H1 (cell line): ENCODE measurements at regions not wholly inside any gene's neighbourhood (a gene's known extent, or its start where the extent isn't known, plus 50 kb on each side); places are given as distances from the start of the nearest gene placed in this dataset.
"Not testable (repeated sequence)": the region's sequence is repeated elsewhere in the genome, so short reads cannot be mapped to it uniquely, and the experiment has no call there.

Experiments
- CTCF ChIA-PET: fragments of 300-600 bp; sonication (Branson Sonifier 250); formaldehyde crosslinking; loops from one replicate; lab custom pipeline; 2021; ENCODE audit not compliant: partially characterized antibody; lab: Charles Lee
- POLR2A ChIA-PET: fragments of 300-600 bp; sonication (Branson Sonifier 250); formaldehyde crosslinking; loops from one replicate; lab custom pipeline; 2021; ENCODE audit warnings: inconsistent platforms; ENCODE audit not compliant: partially characterized antibody; lab: Charles Lee
- DNase-seq, 2 experiments: peaks; one replicate each; pipeline versions ENCODE4 v3.0.0 to v3.0.0-alpha.2; 2010 to 2022; ENCODE audit warnings: low spot score in 2 of 2, low read depth in 1 of 2, mixed read lengths in 1 of 2
- FAIRE-seq: peaks from 2 replicates; lab custom pipeline; 2011; peaks lifted over from hg19 to GRCh38; lab: Jason Lieb, UNC
- H2AFZ ChIP-seq: 2 replicates; pipeline ENCODE4 v1.8.1; 2012; ENCODE audit warnings: low read length, inconsistent platforms
- H2AK5ac ChIP-seq: 2 replicates; pipeline ENCODE4 v1.6.1; 2013; ENCODE audit warnings: low read depth, low read length
- H2BK120ac ChIP-seq: replicated peaks from 2 replicates; pipeline ENCODE3; 2013; ENCODE audit warnings: low read depth, low read length, inconsistent platforms
- H2BK12ac ChIP-seq: 2 replicates; pipeline ENCODE4 v1.6.1; 2013; ENCODE audit warnings: low read depth, low read length
- H2BK15ac ChIP-seq: 2 replicates; pipeline ENCODE4 v1.6.1; 2013; ENCODE audit warnings: low read length
- H2BK20ac ChIP-seq: 2 replicates; pipeline ENCODE4 v1.6.1; 2013; ENCODE audit warnings: low read length
- H2BK5ac ChIP-seq: 2 replicates; pipeline ENCODE4 v1.6.1; 2013; ENCODE audit warnings: low read depth, low read length
- H3K14ac ChIP-seq: 2 replicates; pipeline ENCODE4 v1.6.1; 2013; ENCODE audit warnings: inconsistent platforms; ENCODE audit not compliant: insufficient read length
- H3K18ac ChIP-seq: 2 replicates; pipeline ENCODE4 v1.6.1; 2013; ENCODE audit warnings: low read length; ENCODE audit errors: extremely low read depth
- H3K23ac ChIP-seq: 2 replicates; pipeline ENCODE4 v1.6.1; 2013; ENCODE audit warnings: inconsistent platforms; ENCODE audit not compliant: insufficient read length
- H3K23me2 ChIP-seq: 2 replicates; pipeline ENCODE4 v1.6.1; 2013; ENCODE audit warnings: low read depth, low read length
- H3K27ac ChIP-seq: 2 replicates; pipeline ENCODE4 v1.6.1; 2011; ENCODE audit warnings: low read depth, low read length, inconsistent platforms
- H3K27me3 ChIP-seq, 4 experiments: replicated peaks in 1 of 4; 1 replicate in 1 of 4; 2 replicates in 3 of 4; pipeline versions ENCODE4 v1.6.1 to v1.8.1; 2011 to 2013; ENCODE audit warnings: low read length in 3 of 4, mild to moderate bottlenecking in 3 of 4, inconsistent platforms in 2 of 4, mixed read lengths in 2 of 4, moderate library complexity in 1 of 4; ENCODE audit not compliant: control insufficient read depth in 3 of 4, insufficient read depth in 3 of 4; ENCODE audit errors: extremely low read depth in 1 of 4
- H3K36me3 ChIP-seq, 4 experiments: 2 replicates each; pipeline versions ENCODE4 v1.6.1 to v1.8.1; 2011 to 2013; ENCODE audit warnings: mild to moderate bottlenecking in 4 of 4, low read length in 3 of 4, moderate library complexity in 2 of 4, control low read depth in 1 of 4, inconsistent platforms in 1 of 4; ENCODE audit not compliant: insufficient read depth in 4 of 4, control insufficient read depth in 2 of 4
- H3K4ac ChIP-seq: replicated peaks from 2 replicates; pipeline ENCODE3; 2013; ENCODE audit warnings: low read length, low read depth, mixed read lengths, inconsistent platforms; ENCODE audit not compliant: insufficient read length
- H3K4me1 ChIP-seq, 4 experiments: replicated peaks in 1 of 4; 1 replicate in 1 of 4; 2 replicates in 3 of 4; pipeline versions ENCODE4 v1.6.1 to v1.8.1; 2011 to 2013; ENCODE audit warnings: low read length in 3 of 4, inconsistent platforms in 2 of 4, mixed read lengths in 1 of 4; ENCODE audit not compliant: insufficient read depth in 4 of 4, control insufficient read depth in 3 of 4
- H3K4me2 ChIP-seq, 2 experiments: 2 replicates each; pipeline versions ENCODE4 v1.6.1 to v1.8.1; 2011 to 2013; ENCODE audit warnings: low read depth in 2 of 2, low read length in 2 of 2, control low read depth in 1 of 2, inconsistent platforms in 1 of 2, mild to moderate bottlenecking in 1 of 2; ENCODE audit not compliant: insufficient read depth in 1 of 2
- H3K4me3 ChIP-seq, 4 experiments: fragments of 200-600, 300-600 bp in 1 of 4; sonication (generic), shearing (Covaris generic), sonication (Bioruptor Twin) in 1 of 4; 2 replicates each; pipeline versions ENCODE4 v1.5.1 to v1.8.1; 2011 to 2016; ENCODE audit warnings: low read length in 4 of 4, low read depth in 3 of 4, control low read depth in 2 of 4, inconsistent platforms in 2 of 4, mild to moderate bottlenecking in 2 of 4, mixed read lengths in 1 of 4, moderate library complexity in 1 of 4; ENCODE audit not compliant: insufficient read depth in 2 of 4; ENCODE audit errors: extremely low read depth in 1 of 4
- H3K56ac ChIP-seq: replicated peaks from 2 replicates; pipeline ENCODE3; 2013; ENCODE audit warnings: low read depth, mild to moderate bottlenecking, mixed read lengths, low read length, inconsistent platforms; ENCODE audit not compliant: insufficient read length
- H3K79me1 ChIP-seq: 2 replicates; pipeline ENCODE4 v1.6.1; 2013; ENCODE audit warnings: low read depth, low read length, control low read depth
- H3K79me2 ChIP-seq, 2 experiments: 2 replicates each; pipeline versions ENCODE4 v1.6.1 to v1.8.1; 2012 to 2013; ENCODE audit warnings: low read length in 2 of 2, mild to moderate bottlenecking in 2 of 2, inconsistent platforms in 1 of 2; ENCODE audit not compliant: insufficient read depth in 2 of 2, control insufficient read depth in 1 of 2
- H3K9ac ChIP-seq, 4 experiments: replicated peaks in 1 of 4; 1 replicate in 1 of 4; 2 replicates in 3 of 4; pipeline versions ENCODE4 v1.6.1 to v1.8.1; 2011 to 2013; ENCODE audit warnings: low read depth in 3 of 4, low read length in 3 of 4, control low read depth in 2 of 4, mild to moderate bottlenecking in 2 of 4, moderate library complexity in 2 of 4, inconsistent platforms in 1 of 4; ENCODE audit errors: extremely low read depth in 1 of 4
- H3K9me3 ChIP-seq, 2 experiments: 2 replicates each; pipeline versions ENCODE4 v1.6.1 to v1.8.1; 2012 to 2013; ENCODE audit warnings: mild to moderate bottlenecking in 2 of 2, moderate library complexity in 2 of 2, control low read depth in 1 of 2, inconsistent platforms in 1 of 2, low read depth in 1 of 2, low read length in 1 of 2, mixed read lengths in 1 of 2; ENCODE audit not compliant: insufficient read depth in 2 of 2
- H4K20me1 ChIP-seq, 2 experiments: replicated peaks in 1 of 2; 2 replicates each; pipeline versions ENCODE3 to v1.8.1; 2011 to 2013; ENCODE audit warnings: inconsistent platforms in 2 of 2, low read length in 2 of 2, mild to moderate bottlenecking in 1 of 2; ENCODE audit not compliant: insufficient read depth in 2 of 2, control insufficient read depth in 1 of 2
- H4K5ac ChIP-seq: 2 replicates; pipeline ENCODE4 v1.6.1; 2013; ENCODE audit warnings: low read length, low read depth, mixed read lengths, inconsistent platforms; ENCODE audit not compliant: insufficient read length
- H4K8ac ChIP-seq: 2 replicates; pipeline ENCODE4 v1.8.0; 2013; ENCODE audit warnings: mild to moderate bottlenecking, moderate library complexity, low read length, inconsistent platforms; ENCODE audit not compliant: insufficient read depth; ENCODE audit errors: extremely low read depth
- H4K91ac ChIP-seq: replicated peaks from 2 replicates; pipeline ENCODE3; 2013; ENCODE audit warnings: low read length, mixed read lengths, inconsistent platforms; ENCODE audit not compliant: insufficient read length
- WGBS, 2 experiments: shearing (Covaris generic) in 1 of 2; methylation state at CpG; one replicate each; pipeline versions ENCODE4 v1.1.6 to v1.1.7; 2013 to 2015; ENCODE audit warnings: low lambda C conversion rate in 2 of 2, mixed read lengths in 2 of 2, inconsistent platforms in 1 of 2, low coverage in 1 of 2, missing lambda C conversion rate in 1 of 2; ENCODE audit not compliant: insufficient replicate concordance in 2 of 2, insufficient coverage in 1 of 2, insufficient read length in 1 of 2; ENCODE audit errors: extremely low coverage in 1 of 2, missing lambda C conversion rate in 1 of 2; 5-methylcytosine and 5-hydroxymethylcytosine counted together

DNA sequence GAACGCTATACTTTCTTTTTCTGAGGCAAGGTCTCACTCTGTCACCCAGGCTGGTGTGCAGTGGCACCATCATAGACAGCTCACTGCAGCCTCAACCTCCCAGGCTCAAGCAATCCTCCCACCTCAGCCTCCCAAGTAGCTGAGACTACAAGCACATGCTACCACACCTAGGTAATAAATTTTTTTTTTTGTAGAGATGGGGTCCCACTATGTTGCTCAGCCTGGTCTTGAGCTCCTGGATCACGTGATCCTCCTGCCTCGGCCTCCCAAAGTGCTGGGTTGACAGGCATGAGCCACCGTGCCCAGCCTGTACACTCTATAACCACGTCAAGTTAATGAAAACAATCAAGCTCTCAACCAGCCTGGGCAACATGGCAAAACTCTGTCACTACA, 127.1 kb upstream of the VOPP1 start:
- H3K9me3 ChIP-seq, H4K8ac ChIP-seq, H2BK5ac ChIP-seq, H2BK20ac ChIP-seq, H3K4me2 ChIP-seq, H4K5ac ChIP-seq, H3K23me2 ChIP-seq, H3K27me3 ChIP-seq, H4K20me1 ChIP-seq, H3K23ac ChIP-seq, CTCF ChIA-PET, H3K14ac ChIP-seq, H3K4ac ChIP-seq, H3K79me2 ChIP-seq, H2AFZ ChIP-seq, H3K56ac ChIP-seq, H2BK12ac ChIP-seq, H3K9ac ChIP-seq, H2BK15ac ChIP-seq, H4K91ac ChIP-seq, H2AK5ac ChIP-seq, DNase-seq, H3K79me1 ChIP-seq, H3K27ac ChIP-seq, H3K18ac ChIP-seq, H2BK120ac ChIP-seq, FAIRE-seq, H3K4me1 ChIP-seq, H3K4me3 ChIP-seq, POLR2A ChIA-PET, H3K36me3 ChIP-seq: not testable (repeated sequence)
- 69% methylated on average over 5 of the region's 5 CpGs; no CpG with 5 or more reads in 1 of the 2 experiments for WGBS, 2 experiments

DNA sequence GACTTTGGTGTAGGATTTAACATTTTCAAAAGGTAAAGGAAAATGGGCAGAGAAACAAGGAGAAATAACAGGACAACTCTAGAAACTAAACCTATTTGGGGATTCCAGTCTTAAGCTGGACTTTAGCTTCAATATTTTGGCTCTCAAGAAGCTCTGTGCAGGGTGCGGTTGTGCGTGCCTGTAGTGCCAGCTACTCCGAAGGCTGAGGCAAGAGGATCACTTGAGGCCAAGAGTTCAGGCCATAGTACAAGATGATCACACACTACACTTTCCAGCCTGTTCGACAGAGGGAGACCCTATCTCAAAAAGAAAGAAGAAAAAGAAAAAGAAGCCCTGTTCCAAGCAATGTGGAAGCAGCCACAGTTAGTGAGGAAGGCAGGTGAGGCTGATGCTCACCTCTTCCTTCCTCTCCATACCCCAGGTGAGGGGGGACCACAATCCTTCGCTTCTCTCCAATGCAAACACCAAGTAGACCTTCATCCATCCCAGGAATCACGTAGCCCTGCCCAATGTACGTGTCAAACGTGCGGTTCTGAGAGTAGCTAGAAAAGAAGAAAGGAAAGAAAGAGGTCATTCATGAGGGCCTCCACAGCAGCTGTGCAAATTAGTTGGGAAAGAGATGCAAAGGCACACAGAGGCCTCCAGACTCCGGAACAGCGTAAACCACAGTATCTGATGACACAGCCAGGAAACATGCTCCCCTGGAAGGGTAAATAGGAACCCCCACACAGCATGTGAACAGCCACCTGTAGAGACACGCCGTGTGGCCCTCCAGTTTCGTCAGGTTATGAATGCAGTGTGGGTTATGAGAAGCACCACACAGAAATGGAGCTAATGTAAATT, 126.5 kb upstream of the VOPP1 start:
- H2BK15ac ChIP-seq, H3K18ac ChIP-seq, H3K4me2 ChIP-seq, H4K8ac ChIP-seq, H3K4me1 ChIP-seq, H3K79me2 ChIP-seq, H2AFZ ChIP-seq, H4K20me1 ChIP-seq, H2BK20ac ChIP-seq, H3K23me2 ChIP-seq, H3K79me1 ChIP-seq, H3K9me3 ChIP-seq, H3K56ac ChIP-seq, H3K14ac ChIP-seq, H3K9ac ChIP-seq, FAIRE-seq, H3K27me3 ChIP-seq, H3K36me3 ChIP-seq, DNase-seq, H2BK120ac ChIP-seq, H2BK12ac ChIP-seq, H2AK5ac ChIP-seq, H2BK5ac ChIP-seq, CTCF ChIA-PET, H4K5ac ChIP-seq, H4K91ac ChIP-seq, H3K27ac ChIP-seq, H3K4me3 ChIP-seq, POLR2A ChIA-PET, H3K23ac ChIP-seq, H3K4ac ChIP-seq: not testable (repeated sequence)
- WGBS, 2 experiments: 87% methylated on average over 12 of the region's 14 CpGs; no CpG with 5 or more reads in 1 of the 2 experiments
